ENCODE measurements at regions not wholly inside any gene's neighbourhood (a gene's known extent, or its start where the extent isn't known, plus 50 kb on each side); places are given as distances from the start of the nearest gene placed in this dataset.

GRCh38 chr2:107018366-107018765 is 132.4 kb upstream of the ST6GAL2 start:
- TF ChIP-seq POLR2A (IDR thresholded peaks at IDR 0.05), result no peak
- TF ChIP-seq CTCF (IDR thresholded peaks at IDR 0.05), result no peak
- Histone ChIP-seq H3K36me3 (no peaks in the 10 kb centered on the region), H3K4me3 (no peak overlapping the region), H3K27me3 (no peaks in the 10 kb centered on the region), H3K4me1 (no peaks in the 10 kb centered on the region), H3K27ac (no peak overlapping the region), H3K9me3 (no peaks in the 10 kb centered on the region)
- DNase-seq, result no peak

- Histone ChIP-seq H3K4me1 (no peaks in the 10 kb centered on the region), H3K4me3 (no peak overlapping the region), H3K36me3 (no peaks in the 10 kb centered on the region), H3K27ac (no peak overlapping the region), H3K27me3 (no peaks in the 10 kb centered on the region), H3K9me3 (no peaks in the 10 kb centered on the region)
- no peak for DNase-seq
- TF ChIP-seq CTCF (IDR thresholded peaks at IDR 0.05) (no peak), POLR2A (IDR thresholded peaks at IDR 0.05) (no peak)
These were observed 134.4 kb upstream of the ST6GAL2 start for GRCh38 chr2:107020392-107020791.

GRCh38 chr2:107024269-107024668 is 138.3 kb upstream of the ST6GAL2 start:
- H3K27ac ChIP-seq, result no peak overlapping the region
- TF ChIP-seq CTCF (IDR thresholded peaks at IDR 0.05) (no peak), POLR2A (IDR thresholded peaks at IDR 0.05) (no peak)
- H3K36me3 ChIP-seq, result no peaks in the 10 kb centered on the region
- no peak for DNase-seq
- no peaks in the 10 kb centered on the region for H3K27me3 ChIP-seq
- no peaks in the 10 kb centered on the region for H3K9me3 ChIP-seq
- H3K4me1 ChIP-seq, result no peaks in the 10 kb centered on the region
- no peak overlapping the region for H3K4me3 ChIP-seq

- TF ChIP-seq POLR2A (IDR thresholded peaks at IDR 0.05), result no peak
- no peak for TF ChIP-seq CTCF (IDR thresholded peaks at IDR 0.05)
- no peak overlapping the region for H3K4me3 ChIP-seq
- DNase-seq, result no peak
- H3K27me3 ChIP-seq, result no peaks in the 10 kb centered on the region
- no peaks in the 10 kb centered on the region for H3K36me3 ChIP-seq
- no peak overlapping the region for H3K27ac ChIP-seq
- H3K4me1 ChIP-seq, result no peaks in the 10 kb centered on the region
- no peaks in the 10 kb centered on the region for H3K9me3 ChIP-seq
These were observed 139.4 kb upstream of the ST6GAL2 start for GRCh38 chr2:107025291-107025857.

- TF ChIP-seq CTCF (IDR thresholded peaks at IDR 0.05) (no peak), POLR2A (IDR thresholded peaks at IDR 0.05) (no peak)
- H3K4me1 ChIP-seq, result no peaks in the 10 kb centered on the region
- no peaks in the 10 kb centered on the region for H3K9me3 ChIP-seq
- H3K36me3 ChIP-seq, result no peaks in the 10 kb centered on the region
- no peak overlapping the region for H3K27ac ChIP-seq
- H3K4me3 ChIP-seq, result no peak overlapping the region
- DNase-seq, result no peak
- H3K27me3 ChIP-seq, result no peaks in the 10 kb centered on the region
These were observed 140.0 kb upstream of the ST6GAL2 start for GRCh38 chr2:107025869-107026380.

GRCh38 chr2:107027205-107027604 is 141.2 kb upstream of the ST6GAL2 start:
- Histone ChIP-seq H3K27ac (no peak overlapping the region), H3K9me3 (no peaks in the 10 kb centered on the region), H3K36me3 (no peaks in the 10 kb centered on the region), H3K27me3 (no peaks in the 10 kb centered on the region), H3K4me3 (no peak overlapping the region), H3K4me1 (no peaks in the 10 kb centered on the region)
- DNase-seq, result no peak
- no peak for TF ChIP-seq POLR2A (IDR thresholded peaks at IDR 0.05)
- no peak for TF ChIP-seq CTCF (IDR thresholded peaks at IDR 0.05)
